OCI-LY3 (cell line): ENCODE measurements at regions not wholly inside any gene's neighbourhood (a gene's known extent, or its start where the extent isn't known, plus 50 kb on each side); places are given as distances from the start of the nearest gene placed in this dataset.

Experiments
- H2AFZ ChIP-seq: fragments of 200-600, 300-600 bp; shearing (Covaris generic); 2 replicates; pipeline ENCODE4 v1.6.0; 2014; ENCODE audit warnings: antibody characterized with exemption, low read depth, low read length
- H3K27ac ChIP-seq: fragments of 200-600, 300-600 bp; sonication (generic); 2 replicates; pipeline ENCODE4 v1.5.1; 2014; ENCODE audit warnings: mild to moderate bottlenecking, low read length, moderate library complexity, mixed read lengths
- H3K27me3 ChIP-seq: fragments of 200-600, 300-600 bp; sonication (generic); 2 replicates; pipeline ENCODE4 v1.6.1; 2014; ENCODE audit warnings: low read depth, low read length, mixed read lengths
- H3K36me3 ChIP-seq: fragments of 200-600, 300-600 bp; sonication (generic); replicated peaks from 2 replicates; pipeline ENCODE3; 2014; ENCODE audit warnings: low read depth, low read length, mixed read lengths
- H3K4me1 ChIP-seq: fragments of 300-600, 200-600 bp; sonication (generic); 2 replicates; pipeline ENCODE4 v1.6.1; 2014; ENCODE audit warnings: low read length, mixed read lengths
- H3K4me2 ChIP-seq: fragments of 200-600, 300-600 bp; sonication (generic); 2 replicates; pipeline ENCODE4 v1.6.1; 2014; ENCODE audit warnings: low read length, mixed read lengths
- H3K4me3 ChIP-seq: fragments of 300-600, 200-600 bp; sonication (generic); 2 replicates; pipeline ENCODE4 v1.5.1; 2014; ENCODE audit warnings: antibody characterized with exemption, mild to moderate bottlenecking, low read length, moderate library complexity
- H3K79me2 ChIP-seq: fragments of 300-600, 200-600 bp; shearing (Covaris generic); 2 replicates; pipeline ENCODE4 v1.6.1; 2014; ENCODE audit warnings: mild to moderate bottlenecking, low read length, mixed read lengths
- H3K9ac ChIP-seq: fragments of 300-600, 200-600 bp; shearing (Covaris generic); 2 replicates; pipeline ENCODE4 v1.6.0; 2014; ENCODE audit warnings: mild to moderate bottlenecking, low read length, moderate library complexity
- H3K9me3 ChIP-seq: fragments of 200-600, 300-600 bp; shearing (Covaris generic); 2 replicates; pipeline ENCODE4 v1.6.1; 2014; ENCODE audit warnings: low read length, mixed read lengths; ENCODE audit not compliant: insufficient read depth
- H4K20me1 ChIP-seq: fragments of 200-600, 300-600 bp; sonication (generic); 2 replicates; pipeline ENCODE4 v1.6.1; 2016; ENCODE audit warnings: low read length, mixed read lengths; ENCODE audit not compliant: insufficient read depth
- CTCF ChIP-seq: fragments of 200-600, 300-600 bp; sonication (generic); IDR thresholded peaks from 2 replicates; pipeline ENCODE4 v1.5.1; 2014; ENCODE audit warnings: antibody characterized with exemption, low read length, low read depth
- EZH2phosphoT487 ChIP-seq: fragments of 200-600 bp; shearing (Covaris generic); IDR thresholded peaks from 2 replicates; pipeline ENCODE4 v1.6.1; 2018; ENCODE audit warnings: antibody characterized with exemption, mixed run types, low read depth

- Histone ChIP-seq H3K27ac (no peak overlapping the region), H3K9me3 (no peaks in the 10 kb centered on the region), H2AFZ (no peak overlapping the region), H3K4me1 (no peaks in the 10 kb centered on the region), H3K36me3 (no peaks in the 10 kb centered on the region), H4K20me1 (no peaks in the 10 kb centered on the region), H3K4me2 (no peak overlapping the region), H3K27me3 (no peaks in the 10 kb centered on the region), H3K79me2 (no peaks in the 10 kb centered on the region), H3K4me3 (no peak overlapping the region), H3K9ac (no peak overlapping the region)
- TF ChIP-seq EZH2phosphoT487 (no peak), CTCF (no peak)
Measured at GRCh38 chr2:5937321-5937720, 245.1 kb downstream of the SOX11 start.

GRCh38 chr2:5937851-5938565 is 245.8 kb downstream of the SOX11 start:
- H3K36me3 ChIP-seq: no peaks in the 10 kb centered on the region
- no peaks in the 10 kb centered on the region for H3K27me3 ChIP-seq
- TF ChIP-seq CTCF (no peak), EZH2phosphoT487 (no peak)
- no peak overlapping the region for H3K4me3 ChIP-seq
- no peaks in the 10 kb centered on the region for H3K79me2 ChIP-seq
- no peaks in the 10 kb centered on the region for H3K9me3 ChIP-seq
- H3K4me1 ChIP-seq: no peaks in the 10 kb centered on the region
- H3K4me2 ChIP-seq: no peak overlapping the region
- no peak overlapping the region for H3K9ac ChIP-seq
- H3K27ac ChIP-seq: no peak overlapping the region
- no peak overlapping the region for H2AFZ ChIP-seq
- H4K20me1 ChIP-seq: no peaks in the 10 kb centered on the region

- Histone ChIP-seq H2AFZ (no peak overlapping the region), H3K4me3 (no peak overlapping the region), H4K20me1 (no peaks in the 10 kb centered on the region), H3K36me3 (no peaks in the 10 kb centered on the region), H3K27ac (no peak overlapping the region), H3K79me2 (no peaks in the 10 kb centered on the region), H3K9me3 (no peaks in the 10 kb centered on the region), H3K9ac (no peak overlapping the region), H3K27me3 (no peaks in the 10 kb centered on the region), H3K4me1 (no peaks in the 10 kb centered on the region), H3K4me2 (no peak overlapping the region)
- TF ChIP-seq CTCF: no peak
- TF ChIP-seq EZH2phosphoT487: no peak
Measured at GRCh38 chr2:5938566-5938896, 246.3 kb downstream of the SOX11 start.

DNA sequence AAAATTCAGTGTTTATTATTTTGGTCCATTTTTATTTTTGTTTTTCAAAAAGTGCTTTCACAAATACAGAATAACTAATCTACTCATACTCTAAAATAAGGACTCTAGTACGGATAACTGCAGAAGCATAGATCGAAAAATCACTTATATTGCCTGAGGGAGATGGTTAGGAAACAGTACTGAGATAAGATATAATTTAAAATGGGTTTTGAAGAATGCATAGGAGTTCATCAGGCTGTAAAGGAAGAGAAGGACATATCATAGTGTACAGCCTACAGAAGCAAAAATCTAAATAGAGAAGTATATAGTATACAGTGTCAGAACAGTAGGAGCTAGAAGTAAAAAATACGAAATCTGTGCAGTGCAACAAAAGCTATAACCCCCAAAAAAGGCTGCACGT is 247.4 kb downstream of the SOX11 start:
- no peaks in the 10 kb centered on the region for H3K9me3 ChIP-seq
- H2AFZ ChIP-seq: no peak overlapping the region
- no peak overlapping the region for H3K27ac ChIP-seq
- H3K9ac ChIP-seq: no peak overlapping the region
- H3K4me3 ChIP-seq: no peak overlapping the region
- no peaks in the 10 kb centered on the region for H3K36me3 ChIP-seq
- no peaks in the 10 kb centered on the region for H3K79me2 ChIP-seq
- H3K4me1 ChIP-seq: no peaks in the 10 kb centered on the region
- TF ChIP-seq EZH2phosphoT487 (no peak), CTCF (no peak)
- H3K4me2 ChIP-seq: no peak overlapping the region
- no peaks in the 10 kb centered on the region for H3K27me3 ChIP-seq
- no peaks in the 10 kb centered on the region for H4K20me1 ChIP-seq
